ENCODE measurements at regions not wholly inside any gene's neighbourhood (a gene's known extent, or its start where the extent isn't known, plus 50 kb on each side); places are given as distances from the start of the nearest gene placed in this dataset.

GRCh38 chr5:167754501-167755021 is 536.9 kb upstream of the WWC1 start:
- TF ChIP-seq ZNF8 (CRISPR knock-in tag; IDR thresholded peaks at IDR 0.05) (no peak), TCF4 (CRISPR knock-in tag; IDR thresholded peaks at IDR 0.05; ENCODE audit: borderline replicate concordance) (no peak), RARB (CRISPR knock-in tag; IDR thresholded peaks at IDR 0.05) (no peak), ISL1 (CRISPR knock-in tag; IDR thresholded peaks at IDR 0.05) (no peak), PPARA (CRISPR knock-in tag; IDR thresholded peaks at IDR 0.05; ENCODE audit: borderline replicate concordance) (no peak), PATZ1 (CRISPR knock-in tag; IDR thresholded peaks at IDR 0.05; ENCODE audit: borderline replicate concordance) (no peak), ZC3H10 (CRISPR knock-in tag; IDR thresholded peaks at IDR 0.05) (no peak), CSDC2 (CRISPR knock-in tag; IDR thresholded peaks at IDR 0.05) (no peak), CREB5 (CRISPR knock-in tag; IDR thresholded peaks at IDR 0.05; ENCODE audit: low read depth) (no peak), ZNF70 (CRISPR knock-in tag; IDR thresholded peaks at IDR 0.05) (no peak), SNAI2 (CRISPR knock-in tag; IDR thresholded peaks at IDR 0.05) (no peak), ZNF565 (CRISPR knock-in tag; conservative IDR thresholded peaks at IDR 0.05; ENCODE audit: low read depth) (no peak), ARNTL (CRISPR knock-in tag; IDR thresholded peaks at IDR 0.05; ENCODE audit: borderline replicate concordance, low read depth) (no peak)

Measured in SK-N-SH treated with all-trans-retinoic acid at 6 μM for 48 hours (cell line).